ENCODE measurements at regions not wholly inside any gene's neighbourhood (a gene's known extent, or its start where the extent isn't known, plus 50 kb on each side); places are given as distances from the start of the nearest gene placed in this dataset.

DNA sequence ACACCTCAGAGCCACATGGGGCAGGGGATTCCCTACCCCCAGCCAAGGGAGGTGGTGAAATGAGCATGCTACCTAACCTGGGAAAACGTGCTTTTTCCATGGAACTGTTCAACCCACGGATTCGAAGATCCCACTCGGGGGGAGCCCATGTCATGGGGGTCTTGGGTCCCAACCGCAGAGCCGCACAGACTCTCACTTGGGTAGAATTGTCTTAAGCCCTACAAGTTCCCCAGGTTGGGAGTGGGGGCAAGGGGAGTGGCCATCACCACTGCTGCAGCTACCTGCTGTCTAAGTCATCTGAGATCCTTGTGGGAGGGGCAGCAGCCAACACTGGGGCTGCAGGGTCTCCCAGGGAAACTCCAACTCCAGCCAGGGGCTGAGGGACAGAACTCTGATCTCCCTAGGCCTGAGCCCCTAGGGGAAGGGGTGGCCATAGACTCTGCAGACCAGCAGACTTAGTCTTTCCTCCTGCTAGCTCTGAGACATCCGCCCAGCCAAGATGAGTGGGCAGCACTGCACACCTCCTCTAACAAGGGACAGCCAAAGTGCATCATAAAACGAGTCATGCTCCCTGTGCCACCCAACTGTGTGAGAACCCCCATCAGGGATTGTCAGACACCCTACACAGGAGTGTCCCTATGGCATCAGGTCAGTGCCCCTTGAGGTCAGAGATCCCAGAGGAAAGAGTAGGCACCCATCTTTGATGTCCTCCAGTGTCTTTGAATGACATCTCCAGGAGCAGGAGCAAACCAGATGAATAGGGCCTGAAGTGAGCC lies 610.4 kb upstream of the SLITRK6 start:
- DNase-seq (ENCODE audit: low read depth) = no peak
- no peak overlapping the region for H3K4me3 ChIP-seq (ENCODE audit: low read depth, low read length)
- TF ChIP-seq, protein P1, sequence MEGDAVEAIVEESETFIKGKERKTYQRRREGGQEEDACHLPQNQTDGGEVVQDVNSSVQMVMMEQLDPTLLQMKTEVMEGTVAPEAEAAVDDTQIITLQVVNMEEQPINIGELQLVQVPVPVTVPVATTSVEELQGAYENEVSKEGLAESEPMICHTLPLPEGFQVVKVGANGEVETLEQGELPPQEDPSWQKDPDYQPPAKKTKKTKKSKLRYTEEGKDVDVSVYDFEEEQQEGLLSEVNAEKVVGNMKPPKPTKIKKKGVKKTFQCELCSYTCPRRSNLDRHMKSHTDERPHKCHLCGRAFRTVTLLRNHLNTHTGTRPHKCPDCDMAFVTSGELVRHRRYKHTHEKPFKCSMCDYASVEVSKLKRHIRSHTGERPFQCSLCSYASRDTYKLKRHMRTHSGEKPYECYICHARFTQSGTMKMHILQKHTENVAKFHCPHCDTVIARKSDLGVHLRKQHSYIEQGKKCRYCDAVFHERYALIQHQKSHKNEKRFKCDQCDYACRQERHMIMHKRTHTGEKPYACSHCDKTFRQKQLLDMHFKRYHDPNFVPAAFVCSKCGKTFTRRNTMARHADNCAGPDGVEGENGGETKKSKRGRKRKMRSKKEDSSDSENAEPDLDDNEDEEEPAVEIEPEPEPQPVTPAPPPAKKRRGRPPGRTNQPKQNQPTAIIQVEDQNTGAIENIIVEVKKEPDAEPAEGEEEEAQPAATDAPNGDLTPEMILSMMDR (IDR thresholded peaks at IDR 0.05; ENCODE audit: low read depth, low read length, missing control alignments) = no peak

DNA sequence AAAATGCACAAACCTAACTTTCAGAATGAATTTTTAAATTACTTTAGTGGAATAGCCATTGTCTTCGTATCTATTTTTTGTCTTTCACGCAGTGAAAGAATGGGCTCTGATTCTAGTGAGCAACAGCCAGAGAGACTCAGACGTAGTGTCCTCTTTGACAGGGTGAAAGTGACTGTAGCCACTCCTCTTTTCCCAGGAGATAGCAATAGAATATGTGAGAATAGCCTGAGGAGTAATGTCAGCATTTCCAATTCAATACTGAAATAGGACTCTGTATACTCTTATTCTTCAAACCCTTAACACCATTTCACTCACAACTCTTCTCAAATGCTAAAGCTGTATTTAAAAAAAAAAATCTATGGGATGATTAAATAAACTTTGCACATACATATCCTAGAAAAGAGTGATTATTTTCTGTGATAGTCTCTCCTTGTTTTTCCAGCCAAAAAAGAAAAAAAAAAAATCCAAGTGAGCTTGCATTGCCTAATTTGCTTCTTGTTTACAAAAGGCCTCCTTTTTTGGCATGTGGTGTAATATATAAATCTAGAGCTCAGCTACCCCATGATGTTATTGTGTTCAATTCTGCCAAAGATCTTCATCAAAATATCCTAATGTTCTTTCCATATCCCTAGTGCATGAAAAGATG lies 626.1 kb upstream of the SLITRK6 start:
- H3K4me3 ChIP-seq (ENCODE audit: low read depth, low read length) = no peak overlapping the region
- TF ChIP-seq, protein P1 (IDR thresholded peaks at IDR 0.05; ENCODE audit: low read depth, low read length, missing control alignments) = no peak
- DNase-seq (ENCODE audit: low read depth) = no peak

DNA sequence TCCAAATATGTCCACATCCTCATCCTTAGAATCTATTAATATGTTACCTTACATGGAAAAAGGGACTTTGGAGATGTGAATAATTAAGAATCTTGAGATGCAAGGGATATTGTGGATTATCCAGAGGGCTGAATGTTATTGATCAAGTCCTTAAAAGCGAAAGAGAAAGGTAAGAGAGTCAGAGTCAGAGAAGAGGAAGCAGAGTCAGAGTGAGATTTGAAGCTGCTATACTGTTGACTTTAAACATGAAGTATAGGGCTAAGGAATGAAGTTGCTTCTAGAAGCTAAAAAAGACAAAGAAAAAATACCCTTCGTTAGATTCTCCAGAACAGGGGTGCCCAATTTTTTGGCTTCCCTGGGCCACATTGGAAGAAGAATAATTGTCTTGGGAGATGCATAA lies 627.2 kb upstream of the SLITRK6 start:
- DNase-seq (ENCODE audit: low read depth) = no peak
- TF ChIP-seq, protein P1 (IDR thresholded peaks at IDR 0.05; ENCODE audit: low read depth, low read length, missing control alignments) = no peak
- no peak overlapping the region for H3K4me3 ChIP-seq (ENCODE audit: low read depth, low read length)

DNA sequence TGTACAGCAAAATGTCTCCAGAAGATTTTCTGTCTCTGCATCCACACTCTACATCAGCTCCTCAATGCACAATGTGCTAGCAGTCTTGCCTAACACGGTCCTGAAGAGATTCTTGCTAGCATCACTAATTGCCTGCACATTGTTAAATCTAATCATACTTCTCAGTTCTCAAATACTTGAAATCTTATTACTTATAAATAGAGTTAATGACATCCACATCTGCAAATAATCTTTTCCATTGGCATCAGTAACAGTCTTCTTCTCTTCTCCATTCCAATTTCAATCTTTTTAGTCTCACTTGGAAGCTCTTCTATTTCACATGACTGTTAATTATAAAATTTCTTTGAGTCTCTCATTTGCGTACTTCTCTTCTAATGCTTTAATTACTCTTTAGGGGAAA lies 630.5 kb upstream of the SLITRK6 start:
- no peak for DNase-seq (ENCODE audit: low read depth)
- no peak overlapping the region for H3K4me3 ChIP-seq (ENCODE audit: low read depth, low read length)
- TF ChIP-seq, protein P1 (IDR thresholded peaks at IDR 0.05; ENCODE audit: low read depth, low read length, missing control alignments) = no peak

DNA sequence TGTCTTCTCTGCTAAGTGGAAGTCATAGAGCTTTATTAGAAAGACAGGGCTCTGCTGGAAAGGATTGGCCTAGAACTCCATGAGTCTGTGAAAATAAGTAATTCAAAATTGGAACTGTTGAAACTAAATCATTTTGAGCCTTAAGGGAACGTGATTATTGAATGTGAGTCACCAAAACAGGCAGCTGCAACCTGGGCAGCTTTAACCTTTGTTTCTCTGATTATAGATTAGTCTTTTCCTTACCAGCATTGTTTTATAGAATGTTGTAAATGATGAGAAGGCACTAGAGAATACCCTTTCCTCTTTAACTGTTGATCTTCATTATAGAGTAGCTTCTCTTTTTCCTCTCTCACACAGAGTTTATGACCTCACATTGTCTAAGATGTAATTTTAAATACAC lies 638.8 kb upstream of the SLITRK6 start:
- H3K4me3 ChIP-seq (ENCODE audit: low read depth, low read length) = no peak overlapping the region
- DNase-seq (ENCODE audit: low read depth) = no peak
- TF ChIP-seq, protein P1 (IDR thresholded peaks at IDR 0.05; ENCODE audit: low read depth, low read length, missing control alignments) = no peak

DNA sequence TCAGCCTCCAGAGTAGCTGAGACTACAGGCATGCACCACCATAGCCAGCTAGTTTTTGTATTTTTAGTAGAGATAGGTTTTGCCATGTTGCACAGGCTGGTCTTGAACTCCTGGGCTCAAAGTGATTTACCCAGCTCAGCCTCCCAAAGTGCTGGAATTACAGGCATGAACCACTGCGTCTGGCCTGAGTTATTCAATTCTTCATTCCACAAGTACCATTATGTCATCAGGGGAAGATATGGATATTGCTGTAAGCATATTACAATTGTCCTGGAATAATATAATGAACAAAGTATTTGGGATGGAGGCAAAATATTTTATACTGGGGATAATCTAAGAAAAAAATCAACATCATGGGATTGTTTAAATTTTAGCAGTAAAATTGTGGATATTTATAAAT lies 646.0 kb upstream of the SLITRK6 start:
- no peak overlapping the region for H3K4me3 ChIP-seq (ENCODE audit: low read depth, low read length)
- TF ChIP-seq, protein P1 (IDR thresholded peaks at IDR 0.05; ENCODE audit: low read depth, low read length, missing control alignments) = no peak
- no peak for DNase-seq (ENCODE audit: low read depth)
